ENCODE measurements at regions not wholly inside any gene's neighbourhood (a gene's known extent, or its start where the extent isn't known, plus 50 kb on each side); places are given as distances from the start of the nearest gene placed in this dataset.
"Not testable (repeated sequence)": the region's sequence is repeated elsewhere in the genome, so short reads cannot be mapped to it uniquely, and the experiment has no call there.

DNA sequence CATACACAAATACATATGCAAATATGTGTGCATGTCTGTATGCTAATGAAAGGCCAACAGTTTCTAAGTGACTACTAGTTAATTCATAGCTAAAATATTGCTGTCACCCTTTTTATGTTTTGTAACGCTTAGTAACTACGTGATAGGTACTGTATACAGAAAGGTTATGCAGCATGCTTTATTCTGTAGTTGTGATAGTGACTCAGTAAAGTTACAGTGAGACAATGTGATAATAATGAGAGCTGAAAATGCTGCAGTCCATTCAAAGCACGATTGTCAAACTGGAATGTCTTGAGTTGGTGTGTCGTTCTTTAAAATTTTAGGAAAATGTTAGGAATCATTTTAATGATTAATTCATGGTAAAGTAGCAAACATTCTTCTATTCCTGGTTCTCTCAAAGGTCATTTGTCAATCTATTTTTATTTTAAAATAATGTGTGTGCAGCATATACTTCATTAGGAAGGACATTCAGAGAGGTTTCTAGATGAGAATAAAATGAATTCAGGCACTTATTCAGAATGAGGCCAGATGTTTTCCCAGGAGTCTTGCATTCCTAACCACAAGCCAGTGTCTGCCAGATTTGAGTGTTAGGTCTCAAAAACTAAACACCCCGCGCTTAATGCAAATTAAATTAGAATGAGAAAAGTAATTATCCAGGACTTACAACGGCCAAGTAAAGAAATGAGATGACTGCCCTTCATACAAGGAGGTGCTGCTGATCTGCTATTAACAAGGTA lies 408.8 kb upstream of the FZD8 start:
- DNase-seq (ENCODE audit: low spot score): no peak

DNA sequence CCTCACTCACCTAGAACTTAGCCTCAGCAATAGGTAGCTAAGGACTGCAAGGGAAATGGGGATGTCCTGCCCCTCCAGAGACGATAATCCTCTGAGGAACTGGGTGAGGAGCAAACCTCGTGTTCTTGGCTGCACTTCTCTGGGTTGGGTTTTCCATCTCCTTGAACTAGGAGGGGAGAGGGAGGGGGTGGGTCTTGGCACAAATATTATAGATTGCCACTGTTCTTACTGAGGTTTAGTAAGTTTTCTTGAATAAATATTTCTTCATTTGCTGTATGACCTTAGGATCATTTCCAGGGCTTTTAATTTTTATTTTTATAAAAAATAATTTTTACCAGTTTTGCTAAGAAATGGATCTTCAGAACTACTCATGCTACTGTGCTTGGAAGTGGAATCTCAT lies 406.7 kb upstream of the FZD8 start:
- DNase-seq (ENCODE audit: low spot score): no peak

DNA sequence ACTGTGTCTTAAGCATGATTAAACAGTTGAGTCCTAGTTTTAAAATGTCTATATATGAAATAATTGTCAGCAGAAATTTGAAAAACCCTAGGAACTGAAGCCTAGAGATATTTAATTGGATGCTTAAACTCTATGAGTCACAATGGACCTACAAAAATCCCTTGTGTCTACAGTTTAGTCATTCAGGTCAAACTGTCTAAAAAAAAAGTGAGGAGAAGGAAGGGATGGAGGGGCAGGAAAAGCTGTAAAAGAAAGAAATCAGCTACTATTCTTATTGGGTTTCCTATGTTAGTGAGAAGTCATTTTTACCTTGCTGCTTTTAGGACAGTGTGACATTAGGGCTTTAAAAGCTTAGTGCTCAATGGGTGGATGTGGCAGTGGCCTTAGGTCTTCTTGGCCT lies 406.1 kb upstream of the FZD8 start:
- no peak for DNase-seq (ENCODE audit: low spot score)

- DNase-seq (ENCODE audit: low spot score): no peak
These were observed 400.0 kb upstream of the FZD8 start for GRCh38 chr10:36042135-36042534.

DNA sequence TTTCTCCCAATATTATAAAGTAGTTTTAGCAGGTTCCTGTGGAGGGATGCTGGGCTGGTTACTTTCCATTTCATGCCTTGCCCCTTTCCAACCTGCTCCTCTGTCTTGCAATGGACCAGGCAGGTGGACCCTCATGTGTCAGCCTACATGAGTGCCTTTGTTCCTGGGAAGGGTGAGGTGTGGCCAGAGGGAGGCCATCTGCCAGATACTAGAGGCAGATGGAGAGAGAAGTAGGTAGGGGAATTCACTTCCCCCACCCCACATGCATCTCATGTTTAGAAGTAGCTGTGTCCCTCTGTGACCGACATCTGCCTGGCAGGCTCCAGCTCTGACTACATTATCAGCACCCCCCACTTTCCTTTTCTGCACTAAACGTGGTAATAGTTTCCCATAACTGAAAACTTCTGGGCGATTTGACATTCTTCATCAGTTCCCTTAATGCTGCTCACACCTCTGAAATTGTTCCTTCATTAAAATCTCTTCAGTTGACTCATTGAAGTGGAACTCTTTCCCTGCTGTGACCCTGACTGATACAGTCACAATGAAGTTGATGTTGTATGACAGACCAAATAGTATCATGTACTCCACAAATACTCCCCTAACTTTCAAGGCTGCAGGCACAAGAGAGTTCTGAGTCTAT lies 396.3 kb upstream of the FZD8 start:
- DNase-seq (ENCODE audit: low spot score): no peak

GRCh38 chr10:36036137-36036536 lies 394.0 kb upstream of the FZD8 start:
- DNase-seq (ENCODE audit: low spot score): no peak

DNA sequence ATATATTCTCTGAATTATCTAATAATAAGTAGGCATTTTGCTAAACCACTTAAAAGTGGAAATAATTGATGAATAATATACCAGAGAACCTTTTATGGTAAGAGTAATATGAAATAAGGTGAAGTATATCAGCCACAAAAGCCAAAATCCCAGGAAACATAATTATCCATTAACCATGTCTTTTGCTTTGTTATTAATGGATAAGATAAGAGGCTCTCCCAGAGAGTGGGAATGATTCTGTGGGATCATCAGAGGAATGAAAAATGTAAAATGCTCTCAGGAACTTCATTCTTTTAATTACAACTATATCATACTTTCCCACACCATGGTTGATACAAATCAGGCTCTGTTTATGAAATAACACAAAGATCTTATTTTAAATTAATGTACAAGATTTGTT lies 391.7 kb upstream of the FZD8 start:
- no peak for DNase-seq (ENCODE audit: low spot score)

- no peak for DNase-seq (ENCODE audit: low spot score)
These were observed 388.4 kb upstream of the FZD8 start for GRCh38 chr10:36030516-36030915.

DNA sequence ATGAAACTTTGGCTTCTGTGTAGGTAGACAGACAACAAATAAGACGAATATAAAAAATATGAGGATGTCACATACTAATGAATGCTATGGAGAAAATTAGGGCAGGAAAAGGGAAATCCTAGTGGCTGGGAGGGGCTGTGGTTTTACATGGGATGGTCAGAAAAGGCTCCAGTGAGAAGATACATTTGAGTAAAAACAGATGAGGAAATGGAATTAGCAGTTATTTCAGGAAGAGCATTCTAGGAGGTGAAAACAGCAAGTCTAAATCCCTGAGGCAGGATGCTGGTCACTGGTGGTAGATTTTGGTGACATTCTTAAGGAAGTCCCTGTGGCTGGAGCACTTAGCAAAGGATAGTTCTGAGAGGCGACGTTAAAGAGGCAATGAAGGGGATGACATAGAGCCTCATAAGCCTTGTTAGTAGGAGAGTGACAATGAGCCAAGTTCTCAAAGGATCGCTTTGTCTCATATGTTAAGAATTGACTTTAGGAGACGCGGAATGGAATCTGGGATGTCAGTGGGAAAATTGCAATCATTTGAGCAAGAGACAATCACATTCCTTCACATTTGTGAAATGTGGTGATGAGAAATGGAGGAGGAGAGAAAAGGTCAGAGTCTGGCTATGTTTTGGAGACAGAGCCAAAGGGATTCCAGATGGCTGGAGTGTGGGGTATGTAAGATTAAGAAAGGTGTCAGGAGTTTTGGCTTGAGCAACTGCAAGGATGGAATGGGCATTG lies 384.7 kb upstream of the FZD8 start:
- no peak for DNase-seq (ENCODE audit: low spot score)

GRCh38 chr10:36026081-36026480 lies 384.0 kb upstream of the FZD8 start:
- no peak for DNase-seq (ENCODE audit: low spot score)

GRCh38 chr10:36023939-36024338 lies 381.8 kb upstream of the FZD8 start:
- no peak for DNase-seq (ENCODE audit: low spot score)

DNA sequence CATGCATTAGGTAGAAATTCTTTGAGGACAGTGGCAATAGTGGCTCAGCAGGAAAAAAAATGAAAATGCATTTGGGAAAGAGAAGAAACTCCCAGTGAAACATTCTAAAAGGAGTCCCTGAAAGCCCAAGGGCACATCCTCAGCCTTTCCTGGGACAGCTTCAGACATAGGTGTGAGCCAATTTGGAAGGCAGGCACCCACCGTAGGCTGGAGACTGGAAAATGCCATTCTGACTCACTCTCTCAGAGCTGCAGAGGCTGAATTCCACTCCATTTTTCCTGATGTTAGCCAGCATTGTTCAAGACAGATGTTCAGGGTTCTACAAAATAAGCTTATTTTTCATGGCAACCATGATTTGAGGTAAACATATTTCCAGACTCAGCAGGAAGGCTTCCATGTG lies 379.0 kb upstream of the FZD8 start:
- no peak for DNase-seq (ENCODE audit: low spot score)

DNA sequence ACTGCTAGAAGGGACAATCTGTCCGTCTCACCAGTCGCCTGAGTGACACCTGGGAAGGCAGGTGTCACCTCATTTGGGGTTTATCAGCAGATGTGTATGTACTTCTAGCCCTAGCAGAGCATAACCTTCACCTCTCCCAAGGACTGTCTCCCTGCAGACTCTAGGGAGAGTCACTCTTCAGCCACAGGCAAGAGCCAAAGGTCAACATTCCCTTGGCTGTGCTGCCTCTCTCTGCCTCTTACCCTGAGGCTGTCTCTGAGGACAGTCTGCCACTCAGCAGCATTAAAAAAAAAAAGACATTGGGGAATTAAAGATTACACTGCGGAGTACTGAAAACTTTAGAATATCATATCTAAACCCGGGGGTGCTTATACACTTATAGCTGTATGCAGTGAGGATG lies 377.7 kb upstream of the FZD8 start:
- DNase-seq (ENCODE audit: low spot score): no peak

DNA sequence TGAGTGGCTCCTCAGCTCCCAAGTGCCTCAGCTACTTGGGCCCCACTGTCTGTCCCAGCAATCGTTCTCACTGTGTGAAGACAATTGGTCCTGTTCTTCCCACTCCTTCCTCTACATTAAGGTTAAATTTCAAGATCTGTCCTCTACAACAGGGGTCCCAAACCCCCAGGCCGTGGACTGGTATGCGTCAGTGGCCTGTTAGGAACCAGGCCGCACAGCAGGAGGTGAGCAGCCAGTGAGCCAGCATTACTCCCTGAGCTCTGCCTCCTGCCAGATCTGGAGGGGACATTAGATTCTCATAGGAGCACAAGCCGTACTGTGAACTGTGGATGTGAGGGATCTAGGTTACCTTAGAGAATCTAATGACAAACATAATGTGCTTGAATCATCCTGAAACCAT lies 376.9 kb upstream of the FZD8 start:
- no peak for DNase-seq (ENCODE audit: low spot score)

- no peak for DNase-seq (ENCODE audit: low spot score)
These were observed 375.0 kb upstream of the FZD8 start for GRCh38 chr10:36017137-36017536.

- no peak for DNase-seq (ENCODE audit: low spot score)
These were observed 365.3 kb upstream of the FZD8 start for GRCh38 chr10:36007369-36007768.

DNA sequence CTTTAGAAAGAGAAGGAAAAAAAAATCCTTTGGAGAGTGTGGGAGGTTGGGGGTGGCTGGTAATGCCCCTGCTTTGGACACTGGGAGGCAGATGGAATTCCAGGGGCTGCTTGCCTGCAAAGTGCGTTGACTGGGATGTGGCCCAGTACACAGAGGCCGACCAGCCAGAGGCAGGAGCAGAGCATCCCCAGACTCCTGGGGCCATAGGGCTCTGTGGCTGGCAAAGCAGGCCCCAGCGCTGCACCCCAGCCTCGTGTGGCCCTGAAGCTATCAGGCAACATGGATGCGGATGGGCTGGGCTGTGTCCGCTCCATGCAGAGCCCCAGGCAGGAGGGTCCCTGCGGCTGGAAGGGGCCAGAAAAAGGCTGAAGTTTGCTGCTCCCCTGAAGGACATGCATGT lies 361.6 kb upstream of the FZD8 start:
- DNase-seq (ENCODE audit: low spot score): no peak

DNA sequence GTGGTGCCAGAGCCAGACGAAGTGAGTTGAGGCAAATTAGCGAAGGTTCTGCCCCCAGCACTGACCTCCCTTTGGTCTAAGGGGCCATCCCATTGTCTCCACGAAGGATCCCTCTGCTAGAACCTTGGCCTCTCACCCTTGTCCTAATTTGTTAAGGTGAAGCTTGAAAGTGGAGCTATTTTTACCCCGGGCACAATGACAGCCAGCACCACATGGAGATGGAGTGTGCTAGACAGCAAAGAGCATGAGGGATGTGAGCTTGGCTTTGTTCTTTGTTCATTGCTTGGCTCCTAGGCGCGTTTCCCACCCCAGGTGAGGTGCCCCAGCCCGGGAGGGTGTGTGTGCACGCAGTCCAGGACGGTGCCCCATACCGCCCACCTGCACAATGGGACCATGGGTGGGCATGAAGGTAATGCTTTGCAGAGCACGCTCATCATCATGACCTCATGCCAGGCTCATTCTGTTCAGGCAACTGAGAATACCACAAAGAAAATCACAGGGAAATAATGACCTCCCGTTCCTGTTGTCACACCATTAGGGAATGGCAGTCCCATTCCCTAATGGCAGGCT lies 361.0 kb upstream of the FZD8 start:
- DNase-seq (ENCODE audit: low spot score): no peak

- no peak for DNase-seq (ENCODE audit: low spot score)
These were observed 360.3 kb upstream of the FZD8 start for GRCh38 chr10:36002445-36002844.

DNA sequence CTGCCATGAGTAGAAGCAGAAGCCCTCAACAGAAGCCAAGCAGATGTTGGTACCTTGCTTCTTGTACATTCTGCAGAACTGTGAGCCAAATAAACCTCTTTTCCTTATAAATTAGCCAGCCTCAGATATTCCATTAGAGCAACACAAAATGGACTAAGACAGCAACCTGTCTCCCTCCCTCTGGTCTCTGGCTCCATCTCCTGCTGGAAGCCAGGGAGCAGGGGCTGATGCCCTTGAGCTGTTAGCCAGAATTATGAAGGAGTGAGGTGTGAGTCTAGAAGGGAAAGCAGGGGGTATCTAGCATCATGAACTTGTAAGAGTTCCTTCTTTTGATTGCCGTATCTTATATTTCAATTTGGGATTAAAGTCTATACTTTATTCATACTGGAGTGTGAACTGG lies 358.7 kb upstream of the FZD8 start:
- DNase-seq (ENCODE audit: low spot score): not testable (repeated sequence)

GRCh38 chr10:35998026-35998425 lies 355.9 kb upstream of the FZD8 start:
- DNase-seq (ENCODE audit: low spot score): no peak

DNA sequence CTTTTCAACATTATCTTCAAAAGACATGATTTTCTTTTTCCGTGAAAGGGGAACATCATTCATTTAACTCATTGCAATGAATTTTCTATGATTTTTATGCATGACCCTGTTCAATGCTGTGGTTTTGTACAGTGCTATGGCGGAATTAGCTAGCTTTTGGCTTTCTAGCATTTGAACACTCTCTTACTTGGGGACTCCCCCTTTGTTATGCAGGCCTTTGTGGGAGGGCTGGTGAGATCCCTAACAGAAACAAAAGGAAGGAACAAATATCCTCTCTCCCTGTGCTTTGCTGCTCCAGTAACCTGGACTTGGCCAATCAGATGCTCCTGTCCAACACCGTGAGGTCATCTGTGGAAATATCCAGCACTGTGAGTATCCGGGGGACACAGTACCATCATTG lies 353.4 kb upstream of the FZD8 start:
- DNase-seq (ENCODE audit: low spot score): no peak
